T follicular helper cell (primary cell): ENCODE measurements at regions not wholly inside any gene's neighbourhood (a gene's known extent, or its start where the extent isn't known, plus 50 kb on each side); places are given as distances from the start of the nearest gene placed in this dataset.
"Not testable (repeated sequence)": the region's sequence is repeated elsewhere in the genome, so short reads cannot be mapped to it uniquely, and the experiment has no call there.

Experiments used
- DNase-seq: peaks from one replicate; pipeline ENCODE4 v3.0.0-alpha.2; 2020; ENCODE audit warnings: low read depth

DNA sequence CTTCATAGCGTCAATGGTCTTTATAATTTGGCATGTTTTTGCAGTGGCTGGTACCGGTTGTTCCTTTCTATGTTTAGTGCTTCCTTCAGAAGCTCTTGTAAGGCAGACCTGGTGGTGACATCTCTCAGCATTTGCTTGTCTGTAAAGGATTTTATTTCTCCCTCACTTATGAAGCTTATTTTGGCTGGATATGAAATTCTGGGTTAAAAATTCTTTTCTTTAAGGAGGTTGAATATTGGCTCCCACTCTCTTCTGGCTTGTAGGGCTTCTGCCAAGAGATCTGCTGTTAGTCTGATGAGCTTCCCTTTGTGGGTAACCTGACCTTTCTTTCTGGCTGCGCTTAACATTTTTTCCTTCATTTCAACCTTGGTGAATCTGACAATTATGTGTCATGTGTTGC is 250.0 kb upstream of the CTNNB1 start:
- DNase-seq = not testable (repeated sequence)

DNA sequence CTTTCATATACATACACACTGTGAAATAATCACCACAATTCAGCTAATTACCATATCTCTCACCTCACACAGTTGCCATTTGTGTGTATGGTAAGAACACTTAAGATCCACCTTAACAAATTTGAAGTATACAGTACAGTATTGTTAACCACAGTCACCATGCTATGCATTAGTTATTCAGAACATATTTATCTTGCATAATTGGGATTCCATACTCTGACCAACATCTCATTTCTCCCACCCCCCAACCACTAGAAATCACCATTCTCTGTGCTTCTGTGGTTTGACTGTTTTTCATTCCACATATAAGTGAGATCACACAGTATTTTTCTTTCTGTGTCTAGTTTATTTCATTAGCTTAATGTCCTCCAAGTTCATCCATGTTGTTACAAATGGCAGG is 247.7 kb upstream of the CTNNB1 start:
- no peak for DNase-seq

DNA sequence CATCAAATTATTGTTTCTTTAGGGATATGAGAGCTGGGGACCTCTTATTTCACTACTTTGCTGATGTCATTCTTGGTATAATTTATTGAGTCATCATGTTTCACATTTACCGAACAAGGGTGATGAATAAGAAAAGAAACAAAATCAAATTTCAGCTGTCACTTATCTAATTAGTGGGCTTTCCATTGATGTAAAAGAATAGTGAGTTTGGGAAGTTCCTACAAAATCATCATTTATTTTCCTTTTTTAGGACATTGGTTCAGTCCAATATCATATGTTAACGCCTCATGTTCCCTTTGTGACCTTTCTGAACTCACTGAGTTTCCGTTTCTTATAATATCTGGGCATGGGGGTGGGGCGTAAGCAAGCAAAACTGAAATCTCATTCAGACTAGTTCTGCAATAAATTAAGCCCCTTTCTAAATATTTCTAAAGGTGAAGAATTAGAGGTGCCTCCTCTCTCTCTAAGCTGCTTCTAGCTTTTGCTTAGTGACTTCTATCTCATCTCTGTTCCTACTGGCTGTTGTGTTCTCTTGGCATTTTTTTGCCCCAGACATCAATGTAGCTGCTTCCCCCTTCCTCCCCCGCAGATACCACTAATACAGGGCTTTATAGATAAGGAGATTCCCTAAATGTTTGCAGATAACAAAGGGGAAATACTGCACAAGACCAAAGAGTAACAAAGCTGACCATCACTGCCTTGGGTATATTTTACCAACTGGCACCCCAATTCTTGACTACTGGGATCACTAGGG is 238.0 kb upstream of the CTNNB1 start:
- no peak for DNase-seq

DNA sequence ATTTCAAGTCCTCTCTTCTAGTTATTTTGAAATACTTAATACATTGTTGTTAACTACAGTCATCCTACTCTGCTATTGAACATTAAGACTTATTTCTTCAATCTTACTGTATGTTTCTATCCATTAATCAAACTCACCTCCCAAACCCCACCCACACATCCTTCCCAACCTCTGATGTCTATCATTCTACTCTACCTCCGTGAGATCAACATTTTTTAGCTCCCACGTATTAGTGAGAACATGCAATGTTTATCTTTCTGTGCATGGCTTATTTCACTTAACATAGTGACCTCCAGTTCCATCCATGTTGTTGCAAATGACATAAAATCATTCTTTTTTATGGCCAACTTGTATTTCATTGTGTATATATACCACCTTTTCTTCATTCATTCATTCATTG is 236.6 kb upstream of the CTNNB1 start:
- no peak for DNase-seq

DNA sequence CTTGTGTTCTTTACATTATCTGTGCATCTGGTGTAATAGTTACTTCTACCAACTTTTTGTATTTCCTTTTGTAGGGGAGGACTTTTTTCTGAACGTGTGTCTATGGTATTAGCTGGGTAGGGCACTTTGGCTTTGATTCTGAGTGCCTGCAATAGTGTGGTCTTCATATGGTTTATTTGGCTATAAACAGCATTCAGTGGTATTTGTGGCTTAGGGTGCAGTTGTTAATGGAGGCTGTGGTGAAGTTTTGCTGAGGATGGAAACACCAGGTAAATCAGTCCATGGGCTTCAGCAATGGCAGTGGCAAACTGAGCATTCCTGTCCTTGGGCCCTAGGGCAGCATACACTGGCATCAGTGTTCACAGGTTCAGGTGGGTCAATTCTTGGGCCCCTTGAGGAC is 230.6 kb upstream of the CTNNB1 start:
- no peak for DNase-seq

DNA sequence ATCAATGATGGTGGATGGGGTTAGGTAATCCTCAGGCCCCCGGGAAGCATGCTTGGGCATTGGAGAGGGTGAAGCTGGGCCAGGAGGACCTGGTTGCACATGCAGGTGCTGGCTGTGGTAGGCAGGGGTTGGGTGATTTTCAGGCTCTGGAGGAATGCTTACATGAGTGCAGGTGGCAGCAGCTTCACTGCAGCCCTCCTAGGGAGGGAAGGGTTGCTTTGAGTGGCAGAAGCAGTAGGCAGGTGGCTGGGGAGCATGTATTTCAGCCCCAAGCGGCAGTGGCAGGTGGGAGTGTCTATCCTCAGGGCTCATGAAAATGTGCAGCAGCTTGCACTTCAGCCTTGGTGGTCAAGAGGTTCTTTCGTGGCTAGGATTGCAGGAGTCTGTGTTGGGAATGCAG is 230.0 kb upstream of the CTNNB1 start:
- DNase-seq = no peak

DNA sequence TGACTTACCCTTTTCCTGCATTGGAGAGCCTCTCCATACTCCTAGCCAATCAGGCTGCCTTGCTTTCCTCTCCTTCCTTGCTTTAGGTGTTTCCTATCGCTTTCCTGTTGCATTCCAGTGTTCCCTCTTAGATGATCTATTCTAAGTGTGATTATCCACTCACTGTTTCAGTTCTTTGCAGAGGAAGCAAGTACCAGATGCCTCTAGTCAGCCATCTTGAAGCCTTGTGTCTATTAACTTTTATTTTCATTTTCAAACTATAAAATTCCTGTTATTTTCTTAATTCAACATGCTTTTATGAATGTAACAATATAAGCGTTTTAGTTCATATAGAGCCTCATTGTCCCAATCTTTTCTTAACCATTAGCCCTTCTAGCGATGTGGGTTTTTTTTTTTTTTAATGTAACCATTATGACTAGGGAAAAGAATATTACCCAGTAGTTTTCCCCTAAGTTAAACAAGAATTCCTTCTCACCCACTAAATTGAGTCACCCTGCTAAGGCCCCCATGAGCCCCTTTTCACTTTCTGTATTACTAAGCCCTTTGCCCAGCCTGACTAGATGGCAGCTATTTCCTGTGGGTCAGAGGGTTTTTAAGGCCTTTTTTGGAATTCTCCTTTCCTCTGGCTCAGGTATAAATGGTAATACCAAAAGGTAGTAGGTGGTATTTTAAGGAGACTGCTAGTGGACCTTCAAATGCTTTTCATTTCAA is 229.4 kb upstream of the CTNNB1 start:
- DNase-seq = no peak

DNA sequence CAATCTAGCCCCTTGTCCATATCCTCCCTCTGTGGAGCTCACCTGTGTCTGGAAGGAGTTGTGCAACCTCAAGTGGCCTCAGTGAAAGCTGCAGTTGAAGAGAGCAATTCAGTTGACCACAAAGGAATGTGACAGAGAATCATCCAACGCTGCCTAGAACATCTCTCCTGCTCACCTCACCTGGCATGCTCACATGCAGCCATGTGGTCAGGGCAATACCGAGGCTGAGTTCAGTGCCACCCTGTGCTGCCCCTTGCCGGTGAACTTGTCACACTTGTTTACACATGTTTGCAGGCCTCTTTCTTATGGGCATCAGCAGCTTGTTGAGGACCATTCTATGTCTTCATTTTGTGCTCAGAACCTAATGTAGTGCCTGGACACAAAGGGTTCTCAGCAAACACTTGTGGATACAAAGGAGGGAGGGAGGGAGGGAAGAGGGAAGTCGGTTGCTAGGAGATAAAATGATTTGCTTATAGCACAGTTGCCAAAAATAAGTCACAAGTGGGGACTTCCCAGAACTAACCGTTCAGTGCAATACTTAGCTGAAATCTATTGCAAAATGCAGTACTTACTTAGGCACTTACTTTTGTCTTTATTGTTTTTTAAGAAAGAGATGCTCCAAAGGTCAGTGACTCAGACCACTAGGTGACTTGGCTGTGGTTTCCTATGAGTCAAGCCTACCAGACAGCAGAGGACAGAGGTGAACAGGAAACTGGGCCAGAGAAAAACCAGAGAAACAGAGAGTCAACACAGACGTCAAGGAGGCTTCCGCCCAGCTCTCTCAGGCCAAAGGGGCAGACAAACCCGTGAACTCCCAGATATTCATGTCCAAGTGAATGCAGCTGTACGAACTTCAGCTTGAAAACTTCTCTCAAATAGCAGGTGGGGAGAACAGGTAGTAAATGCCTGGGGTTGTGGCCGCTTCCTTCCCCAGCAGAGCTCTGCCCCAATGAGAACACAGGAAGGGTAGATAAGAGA is 227.8 kb upstream of the CTNNB1 start:
- DNase-seq = no peak

DNA sequence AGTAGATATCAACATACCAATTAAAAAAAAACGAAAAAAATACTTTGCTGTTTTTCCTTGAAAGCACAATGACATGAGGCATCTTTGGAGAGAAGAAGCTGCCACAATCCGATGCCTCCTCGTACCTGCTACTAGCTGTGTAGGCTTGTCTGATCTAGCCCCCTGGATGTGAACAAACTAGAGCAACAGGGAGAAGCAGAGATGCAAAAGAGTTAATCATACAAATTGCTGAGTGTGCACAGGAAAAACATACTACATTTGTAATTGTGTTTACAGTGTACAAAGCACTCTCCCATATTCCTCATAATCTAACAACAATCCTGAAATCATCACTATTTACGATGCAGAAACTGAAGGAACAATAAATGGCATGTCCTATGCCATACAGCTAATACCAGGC is 227.0 kb upstream of the CTNNB1 start:
- DNase-seq = no peak

DNA sequence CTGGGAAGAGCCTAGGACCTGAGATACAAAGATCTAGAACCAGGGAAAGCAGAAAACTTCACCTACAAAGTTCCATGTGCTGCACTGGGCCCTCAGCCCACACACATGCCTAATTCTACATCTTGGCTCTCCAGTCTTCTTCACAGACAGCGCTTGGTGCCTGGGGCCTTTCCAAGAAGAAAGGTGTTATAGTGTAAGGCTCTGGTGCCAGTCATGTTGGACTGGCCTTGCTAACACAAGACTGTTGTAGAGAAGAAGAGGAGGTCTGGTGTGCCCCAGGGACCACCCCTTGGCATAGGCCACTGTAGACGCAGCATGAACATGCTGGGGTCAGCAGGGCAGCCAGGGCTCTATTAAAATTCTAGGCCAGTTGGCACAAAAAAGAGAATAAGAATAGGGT is 226.2 kb upstream of the CTNNB1 start:
- DNase-seq = no peak

DNA sequence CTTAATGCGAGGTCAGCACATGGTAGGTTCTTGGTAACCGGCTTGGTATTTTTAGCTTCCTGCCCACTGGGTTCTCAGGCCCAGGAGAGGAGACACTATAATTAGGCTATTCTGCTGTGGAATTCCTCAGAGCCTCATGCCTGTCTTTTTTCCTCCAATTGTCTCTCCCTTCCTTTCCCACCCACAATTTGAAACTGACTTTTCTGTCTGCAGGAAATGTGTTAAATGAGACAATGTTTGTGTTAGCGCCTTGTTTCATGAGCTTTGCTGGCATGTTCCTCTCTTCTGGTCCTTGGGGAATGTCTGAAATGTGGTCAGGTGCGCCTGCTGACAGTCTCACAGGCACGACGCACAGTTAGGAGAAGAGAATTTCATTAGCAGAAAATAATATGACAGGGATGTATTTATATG is 223.6 kb upstream of the CTNNB1 start:
- no peak for DNase-seq

DNA sequence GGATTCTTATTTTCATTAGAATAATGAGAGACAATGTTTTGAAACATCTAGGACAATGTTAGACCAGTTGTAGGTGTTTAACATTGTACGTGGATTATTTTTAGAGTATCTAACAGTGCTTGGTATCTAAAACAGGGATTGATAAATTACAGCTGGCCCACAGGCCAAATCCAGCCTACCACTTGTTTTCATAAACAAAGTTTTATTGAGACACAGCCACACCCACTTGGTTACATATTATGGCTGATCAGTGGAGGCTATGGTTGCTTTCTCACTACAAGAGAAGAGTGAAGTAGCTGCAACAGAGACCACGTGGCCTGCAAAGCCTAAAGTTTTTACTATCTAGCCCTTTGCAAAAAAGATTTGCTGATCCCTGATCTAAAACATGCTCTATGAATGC is 223.1 kb upstream of the CTNNB1 start:
- DNase-seq = no peak

DNA sequence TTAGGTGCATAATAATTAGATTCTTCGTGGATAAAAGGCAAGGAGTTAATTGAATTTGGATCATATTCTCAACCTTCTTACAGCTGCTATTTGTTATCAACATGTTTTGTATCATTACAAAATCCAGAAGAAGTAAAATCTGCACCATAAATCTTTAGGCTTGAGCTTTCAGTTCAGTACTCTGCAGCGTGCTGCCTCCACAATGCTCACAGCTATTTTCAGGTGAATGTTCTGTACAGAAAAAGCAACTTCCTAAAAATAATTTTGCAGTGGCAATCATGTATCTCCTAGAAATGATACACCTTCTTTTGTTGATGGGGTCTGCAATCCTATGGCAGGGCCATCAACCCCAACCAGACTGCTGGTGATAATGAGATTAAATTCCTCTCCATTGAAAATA is 220.9 kb upstream of the CTNNB1 start:
- DNase-seq = no peak

DNA sequence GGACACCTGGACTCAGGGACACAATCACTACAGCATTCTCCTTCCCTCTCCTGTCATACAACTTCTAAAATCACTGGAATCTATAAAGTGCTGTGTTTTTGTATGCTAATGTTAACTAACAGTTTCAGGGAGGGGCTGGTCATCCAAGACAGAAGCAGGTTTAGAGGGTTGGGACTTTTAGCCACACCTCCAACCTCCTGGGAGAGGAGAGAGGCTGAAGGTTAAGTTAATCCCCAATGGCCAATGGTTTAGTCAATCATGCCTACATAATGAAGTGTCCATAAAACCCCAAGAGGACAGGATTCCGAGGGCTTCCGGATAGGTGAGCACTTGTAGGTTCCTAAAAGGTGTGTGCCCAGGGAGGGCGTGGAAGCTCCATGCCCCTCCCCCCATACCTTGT is 219.3 kb upstream of the CTNNB1 start:
- DNase-seq = no peak

DNA sequence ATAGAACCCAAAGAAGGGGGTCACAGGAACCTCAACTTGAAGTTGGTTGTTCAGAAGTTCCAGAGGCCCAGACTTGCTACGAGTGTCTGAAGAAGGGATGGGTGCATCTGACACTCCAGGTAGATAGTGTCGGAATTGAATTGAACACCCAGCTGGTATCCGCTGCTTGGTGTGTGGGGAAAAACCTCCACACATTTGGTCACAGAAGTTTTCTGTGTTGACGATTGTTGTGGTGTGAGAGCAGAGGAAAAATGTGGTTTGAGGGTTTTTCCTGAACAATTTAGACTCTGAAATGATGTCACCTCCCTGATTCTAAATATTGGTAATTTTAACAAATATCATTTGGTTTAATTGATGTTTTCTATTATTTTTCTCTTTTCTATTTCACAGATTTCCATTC is 218.8 kb upstream of the CTNNB1 start:
- no peak for DNase-seq

DNA sequence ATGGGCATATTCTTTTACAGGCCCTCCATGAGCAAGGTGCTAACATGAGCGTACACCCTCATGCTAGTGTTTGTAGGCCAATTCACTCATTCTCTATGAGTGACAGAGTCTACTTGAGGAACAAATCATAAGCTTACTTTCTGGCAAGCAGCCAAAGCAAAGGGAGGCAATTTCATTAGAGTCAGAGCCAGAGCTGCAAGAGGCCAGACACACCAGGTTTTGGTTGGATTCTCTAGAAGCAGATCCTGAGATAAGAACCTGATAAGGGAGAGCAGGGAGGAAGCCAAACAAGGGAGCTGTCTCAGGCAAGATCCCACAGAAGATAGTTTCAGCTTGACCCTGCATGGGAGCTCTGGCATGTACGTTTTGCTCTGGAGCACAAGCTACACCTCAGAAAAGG is 214.1 kb upstream of the CTNNB1 start:
- DNase-seq = no peak

DNA sequence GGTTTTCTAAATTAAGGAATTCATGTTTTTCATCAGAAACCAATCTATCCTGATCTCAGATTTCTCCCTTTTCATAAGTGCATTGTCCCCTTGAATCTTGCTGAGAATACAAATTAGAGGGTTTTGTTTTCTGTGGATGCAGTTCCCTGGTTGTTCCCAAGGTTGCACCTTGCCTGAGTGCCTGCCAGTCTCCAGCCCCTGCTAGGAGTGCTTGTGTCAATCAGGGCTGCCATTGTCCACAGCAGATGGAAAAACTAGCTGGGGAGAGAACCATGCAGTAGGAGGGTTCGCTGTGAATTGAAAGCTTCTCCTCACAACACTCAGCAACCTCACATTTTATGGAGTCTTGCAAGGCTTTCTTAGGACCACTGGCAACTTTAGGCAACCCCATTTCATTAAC is 210.8 kb upstream of the CTNNB1 start:
- no peak for DNase-seq

DNA sequence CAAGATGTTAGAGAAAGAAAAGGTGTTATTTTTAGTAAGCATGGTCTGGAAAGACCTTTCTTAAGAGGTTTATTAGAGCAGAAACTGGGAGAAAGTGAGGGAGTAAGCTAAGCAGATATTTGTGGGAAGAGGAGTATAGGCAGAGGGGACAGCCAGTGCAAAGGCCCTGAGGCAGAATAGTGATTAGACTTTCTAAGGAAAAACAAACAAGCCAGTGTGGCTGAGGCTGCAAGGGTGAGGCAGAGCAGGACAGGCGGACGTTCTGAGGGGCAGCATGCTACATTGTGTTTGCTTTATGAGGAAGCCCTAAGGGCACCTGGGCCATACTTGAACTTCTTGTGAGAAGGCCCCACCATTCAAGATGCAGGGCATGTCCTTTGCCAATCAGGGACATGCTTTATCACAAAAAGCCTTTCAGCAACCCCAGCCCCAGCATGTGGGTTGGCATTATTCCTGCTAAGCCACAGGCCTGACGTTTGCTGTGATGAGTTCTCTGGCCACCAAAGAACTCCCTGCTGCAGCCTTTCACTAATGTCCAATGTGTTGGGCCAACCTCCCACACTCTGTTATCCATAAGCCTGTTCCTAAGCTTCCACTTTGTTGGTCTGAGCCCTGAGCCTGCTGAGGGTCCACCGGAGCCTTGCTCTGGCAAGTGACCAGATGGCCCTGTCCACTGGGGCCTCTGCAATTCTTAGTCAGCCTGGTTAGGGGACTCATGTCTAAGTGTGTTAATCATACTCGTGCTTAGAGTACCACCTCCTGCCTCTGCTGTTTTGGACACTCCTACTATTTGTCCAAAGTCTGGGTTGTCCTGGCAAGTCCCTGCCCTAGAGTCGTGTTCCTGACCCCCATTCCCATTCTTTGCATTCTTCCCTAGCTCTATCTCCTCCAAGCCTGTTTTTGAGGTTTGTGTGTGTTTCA is 209.9 kb upstream of the CTNNB1 start:
- no peak for DNase-seq

DNA sequence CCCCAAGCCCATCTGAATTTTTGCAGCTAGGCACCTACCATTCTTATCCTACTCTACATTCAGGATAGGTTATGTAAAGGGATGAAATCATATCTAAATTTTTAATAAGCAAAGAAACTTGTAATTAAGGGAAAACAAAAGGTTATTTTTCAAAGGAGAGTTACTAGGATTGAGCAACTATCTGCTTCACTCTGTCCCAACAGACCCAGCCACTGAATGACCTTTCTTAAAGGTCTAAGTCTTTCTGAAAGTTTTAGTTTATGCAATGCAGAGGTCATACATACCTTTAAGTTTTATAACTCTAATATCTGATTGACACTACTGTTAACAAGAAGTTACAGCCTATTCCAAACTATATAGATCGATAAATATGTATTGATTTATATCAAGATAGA is 209.2 kb upstream of the CTNNB1 start:
- DNase-seq = no peak

DNA sequence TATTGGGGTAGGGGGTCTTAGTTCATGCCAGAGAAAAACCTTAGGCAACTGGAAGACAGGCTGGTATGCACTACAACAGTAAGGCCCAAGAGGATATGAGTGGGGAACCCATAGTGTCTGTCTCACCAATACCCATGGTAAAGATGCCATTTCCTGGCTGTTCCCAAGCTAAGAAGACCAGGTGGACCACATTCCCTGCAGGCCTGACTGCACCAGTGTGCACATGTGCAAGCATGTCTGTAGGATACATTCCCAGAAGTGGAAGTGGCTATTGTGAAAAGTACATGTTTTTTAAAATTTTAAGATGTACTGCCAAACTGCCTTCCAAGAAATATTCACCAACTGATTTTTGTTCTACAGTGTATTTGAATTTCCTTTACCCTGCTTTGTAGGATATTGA is 207.3 kb upstream of the CTNNB1 start:
- no peak for DNase-seq

DNA sequence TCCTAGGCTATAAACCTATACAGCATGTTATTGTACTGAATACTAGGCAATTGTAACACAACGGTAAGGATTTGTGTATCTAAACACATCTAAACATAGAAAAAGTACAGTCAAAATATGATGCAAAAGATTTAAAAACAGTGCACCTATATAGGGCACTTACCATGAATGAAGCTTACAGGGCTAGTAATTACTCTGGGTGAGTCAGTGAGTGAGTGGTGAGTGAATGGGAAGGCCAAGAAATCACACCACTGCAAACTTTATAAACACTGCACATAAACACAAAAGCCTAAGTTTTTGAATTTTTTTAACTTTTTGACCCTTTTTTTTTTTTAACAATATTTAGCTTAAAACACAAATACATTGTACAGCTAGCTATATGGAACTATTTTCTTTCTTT is 204.7 kb upstream of the CTNNB1 start:
- no peak for DNase-seq

DNA sequence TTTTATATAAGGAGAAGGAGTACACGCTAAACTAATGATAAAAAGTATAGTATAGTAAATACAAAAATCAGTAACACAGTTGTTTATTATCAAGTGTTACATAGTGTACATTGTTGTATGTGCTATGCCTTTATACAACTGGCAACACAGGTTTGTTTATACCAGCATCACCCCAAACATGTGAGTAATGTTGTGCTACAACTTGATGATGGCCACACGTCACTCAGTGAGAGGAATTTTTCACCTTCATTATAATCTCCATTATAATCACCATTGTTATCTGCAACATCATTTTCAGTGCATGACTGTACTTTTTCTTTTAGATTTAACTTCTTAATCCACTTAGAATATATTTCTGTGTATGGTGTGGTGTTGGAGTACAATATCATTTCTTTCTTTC is 204.0 kb upstream of the CTNNB1 start:
- DNase-seq = no peak
